ENCODE measurements at regions not wholly inside any gene's neighbourhood (a gene's known extent, or its start where the extent isn't known, plus 50 kb on each side); places are given as distances from the start of the nearest gene placed in this dataset.

DNA sequence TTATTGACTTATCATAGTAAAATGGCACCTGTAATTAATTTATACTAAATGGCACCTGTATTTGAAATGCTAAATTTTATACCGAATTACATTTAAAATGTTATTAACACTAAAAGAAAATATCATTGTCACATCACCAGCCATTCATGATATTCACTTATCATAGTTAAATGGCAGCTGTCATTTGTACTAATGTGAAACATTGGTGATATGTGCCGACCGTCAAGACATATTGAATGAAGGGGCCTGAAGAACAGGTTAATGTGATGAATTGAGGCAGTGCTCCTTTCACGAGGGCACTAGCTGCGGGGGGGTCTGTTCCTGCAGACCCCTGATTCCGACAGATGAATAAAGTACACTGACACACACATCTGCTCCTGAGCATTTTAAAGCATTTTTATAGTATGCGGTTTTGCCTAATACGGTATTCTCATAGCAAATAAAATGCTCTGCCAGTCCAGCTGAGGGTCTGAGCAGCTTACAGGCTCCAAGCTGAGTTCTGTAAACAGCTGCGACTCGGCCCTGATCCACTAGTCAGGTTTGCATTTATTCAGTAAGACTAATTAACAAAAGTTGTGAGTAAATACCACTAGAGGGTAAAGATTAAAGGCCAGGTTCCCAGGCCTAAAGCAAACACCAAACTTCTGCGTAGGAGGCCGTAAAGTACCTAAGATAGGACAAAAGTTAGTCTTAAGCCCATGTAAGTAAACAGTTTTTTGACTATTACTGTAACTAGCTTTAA, 593.4 kb upstream of the NETO1 start:
- no peak overlapping the region for H3K4me3 ChIP-seq (ENCODE audit: low read length)
- no peak for DNase-seq (ENCODE audit: low read depth, low spot score)

DNA sequence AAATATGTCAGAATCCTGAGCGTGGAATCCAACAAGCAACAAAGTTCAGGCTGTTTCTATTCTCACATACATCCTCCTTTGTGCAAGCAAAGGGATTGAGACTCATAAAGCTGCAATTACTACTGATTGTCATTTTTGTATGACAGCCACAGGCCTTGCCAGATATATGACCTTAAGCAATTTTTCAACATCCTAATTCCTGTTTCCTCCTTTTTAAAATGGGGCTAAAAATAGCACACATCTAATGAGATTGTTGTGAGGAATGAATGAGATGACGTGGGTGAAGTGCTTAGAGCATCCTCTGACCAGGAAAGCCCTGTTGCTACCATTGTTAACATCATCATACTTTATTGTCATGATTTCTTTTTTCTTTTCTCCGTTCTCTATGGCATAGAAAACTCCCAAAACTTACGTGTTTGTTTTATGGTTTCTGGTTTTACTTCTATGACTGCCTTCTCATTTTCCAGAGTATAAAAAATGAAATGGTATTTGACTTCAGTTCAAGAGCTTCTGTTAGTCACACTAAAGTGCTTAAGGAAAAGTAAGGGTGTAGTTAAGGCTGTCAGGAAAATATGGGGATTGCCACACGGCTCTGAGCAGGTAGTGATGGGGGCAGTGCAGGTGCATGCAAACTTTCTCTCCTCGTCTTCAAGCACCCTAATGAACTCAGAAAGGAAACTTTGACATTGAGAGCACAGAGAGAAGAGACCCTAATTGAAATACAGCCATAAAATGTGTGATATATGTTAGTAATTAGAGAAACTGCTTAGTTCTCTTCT, 590.6 kb upstream of the NETO1 start:
- DNase-seq (ENCODE audit: low read depth, low spot score) = no peak
- no peak overlapping the region for H3K4me3 ChIP-seq (ENCODE audit: low read length)

DNA sequence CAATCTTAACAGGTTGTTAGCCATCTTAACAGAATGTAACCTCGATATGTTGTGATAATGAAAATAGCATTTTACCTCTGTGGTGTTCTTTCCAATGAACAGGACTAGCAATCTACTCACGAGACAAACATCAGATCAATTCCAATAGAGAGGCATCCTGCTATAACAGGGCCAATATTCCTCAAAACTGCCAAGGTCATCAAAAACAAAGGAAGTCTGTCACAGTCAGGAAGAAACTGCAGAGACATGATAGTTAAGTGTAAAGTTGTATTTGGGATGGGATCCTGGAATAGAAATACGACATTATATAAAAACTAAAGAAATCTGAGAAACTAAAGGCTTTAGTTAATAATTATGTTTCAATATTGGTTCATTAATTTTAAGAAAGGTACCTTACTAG, 588.9 kb upstream of the NETO1 start:
- no peak overlapping the region for H3K4me3 ChIP-seq (ENCODE audit: low read length)
- DNase-seq (ENCODE audit: low read depth, low spot score) = no peak

DNA sequence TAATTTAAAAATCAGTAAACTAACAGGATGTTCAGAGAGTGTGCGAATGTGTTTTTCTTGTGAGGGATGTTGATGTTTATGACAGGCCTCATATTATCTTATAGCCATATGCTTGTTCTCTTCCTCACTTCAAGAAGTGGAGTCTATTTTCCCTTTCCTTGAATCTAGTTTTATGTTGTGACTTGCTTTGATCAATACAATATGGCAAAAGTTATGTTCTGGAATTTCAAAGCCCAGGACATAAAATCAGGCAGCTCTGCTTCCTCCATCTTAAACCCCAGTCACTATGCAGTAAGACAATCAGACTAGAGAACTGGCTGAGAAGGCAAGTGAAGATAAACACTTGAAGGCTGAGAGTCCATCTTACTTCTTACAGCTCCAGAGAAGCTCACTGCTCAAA, 585.1 kb upstream of the NETO1 start:
- no peak for DNase-seq (ENCODE audit: low read depth, low spot score)
- H3K4me3 ChIP-seq (ENCODE audit: low read length) = no peak overlapping the region

DNA sequence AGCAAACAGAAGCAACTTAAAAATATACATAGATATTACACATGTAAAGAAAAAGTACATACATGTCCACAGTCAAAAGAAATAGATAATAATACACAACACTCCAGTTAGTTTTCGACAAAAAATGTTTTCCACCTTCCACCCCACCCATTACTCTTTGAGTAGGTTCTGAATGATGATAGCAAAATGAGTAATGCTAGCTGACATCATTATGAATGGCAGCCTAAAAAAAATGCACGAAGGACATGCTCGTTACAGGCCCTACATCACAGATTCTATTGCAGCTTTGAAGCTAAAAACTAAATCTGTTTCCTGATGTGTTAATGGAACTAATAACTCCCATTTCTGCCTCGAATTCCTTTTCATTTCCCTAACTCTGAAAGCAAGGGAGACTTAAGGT, 578.7 kb upstream of the NETO1 start:
- no peak overlapping the region for H3K4me3 ChIP-seq (ENCODE audit: low read length)
- DNase-seq (ENCODE audit: low read depth, low spot score) = no peak

DNA sequence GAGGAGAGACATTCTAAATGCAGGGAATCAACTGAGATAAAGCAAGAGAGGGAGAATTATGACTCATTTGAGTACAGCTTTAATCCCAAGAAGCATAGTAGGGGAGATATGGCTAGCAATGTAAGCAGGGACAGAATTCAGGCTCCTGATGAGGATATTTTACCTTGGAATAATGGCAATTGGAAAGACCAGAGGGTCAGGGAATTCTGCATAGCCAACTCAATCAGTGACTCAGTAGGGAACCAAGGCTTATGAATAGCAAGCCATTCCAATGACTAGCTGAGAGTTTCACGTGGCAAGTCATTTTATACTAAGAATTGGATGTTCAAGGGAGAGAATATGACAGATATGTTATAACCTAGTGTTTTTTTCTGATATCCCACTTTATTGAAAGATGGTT, 563.8 kb upstream of the NETO1 start:
- H3K4me3 ChIP-seq (ENCODE audit: low read length) = no peak overlapping the region
- DNase-seq (ENCODE audit: low read depth, low spot score) = no peak

DNA sequence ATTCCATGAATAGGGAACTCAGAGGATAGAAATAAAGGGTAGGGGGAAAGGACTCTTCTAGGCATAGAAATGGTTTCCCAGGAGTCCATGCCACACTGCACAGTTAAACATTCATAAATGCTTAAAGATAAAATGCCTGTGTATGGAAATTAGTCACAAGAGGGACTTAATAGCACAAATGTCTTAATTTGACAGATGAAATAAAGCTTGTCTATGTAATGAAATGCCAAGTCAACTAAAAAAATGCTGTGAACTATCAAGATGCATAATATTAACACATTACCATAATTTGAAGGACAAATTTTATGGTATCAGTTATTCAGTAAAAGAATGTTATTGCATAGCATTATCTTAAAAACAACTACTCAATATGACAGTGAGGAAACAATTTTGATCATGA, 553.2 kb upstream of the NETO1 start:
- no peak for DNase-seq (ENCODE audit: low read depth, low spot score)

DNA sequence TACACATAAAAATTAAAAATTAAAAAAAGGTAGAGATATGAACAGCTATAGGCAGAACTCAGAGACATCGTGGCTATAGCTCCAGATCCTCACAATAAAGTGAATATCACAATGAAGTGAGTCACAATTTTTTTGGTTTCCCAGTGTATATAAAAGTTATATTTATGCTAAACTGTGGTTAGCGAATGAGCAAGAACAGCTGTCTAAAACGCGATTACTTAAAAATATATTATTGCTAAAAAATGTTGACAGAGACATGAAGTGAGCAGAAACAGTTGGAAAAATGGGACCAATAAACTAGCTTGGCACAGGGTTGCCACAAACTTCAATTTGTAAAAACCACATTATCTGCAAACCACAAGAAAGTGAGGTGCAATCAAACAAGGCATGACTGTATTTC, 551.7 kb upstream of the NETO1 start:
- H3K4me3 ChIP-seq (ENCODE audit: low read length) = no peak overlapping the region
- DNase-seq (ENCODE audit: low read depth, low spot score) = no peak

More for the DNA sequence above, 553.2 kb upstream of the NETO1 start:
- H3K4me3 ChIP-seq (ENCODE audit: low read length) = no peak overlapping the region

DNA sequence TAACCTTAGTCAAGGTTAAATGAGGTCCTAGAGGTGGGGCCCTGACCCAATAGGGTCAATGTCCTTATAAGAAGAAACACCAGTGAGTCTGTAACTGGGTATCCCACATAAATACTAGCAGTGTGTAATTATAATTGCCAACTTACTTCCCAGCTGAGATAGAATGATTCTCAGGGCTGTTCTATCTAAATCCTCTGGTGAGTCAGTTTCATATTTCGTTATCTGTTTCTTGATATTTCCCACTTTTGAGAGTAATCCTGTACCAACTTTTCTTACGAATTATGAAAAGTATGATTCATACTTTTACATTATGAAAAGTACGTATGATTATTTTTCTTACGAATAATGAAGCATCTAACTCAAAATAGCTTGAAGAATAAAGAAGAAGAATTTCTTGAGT, 546.8 kb upstream of the NETO1 start:
- no peak overlapping the region for H3K4me3 ChIP-seq (ENCODE audit: low read length)
- DNase-seq (ENCODE audit: low read depth, low spot score) = no peak

DNA sequence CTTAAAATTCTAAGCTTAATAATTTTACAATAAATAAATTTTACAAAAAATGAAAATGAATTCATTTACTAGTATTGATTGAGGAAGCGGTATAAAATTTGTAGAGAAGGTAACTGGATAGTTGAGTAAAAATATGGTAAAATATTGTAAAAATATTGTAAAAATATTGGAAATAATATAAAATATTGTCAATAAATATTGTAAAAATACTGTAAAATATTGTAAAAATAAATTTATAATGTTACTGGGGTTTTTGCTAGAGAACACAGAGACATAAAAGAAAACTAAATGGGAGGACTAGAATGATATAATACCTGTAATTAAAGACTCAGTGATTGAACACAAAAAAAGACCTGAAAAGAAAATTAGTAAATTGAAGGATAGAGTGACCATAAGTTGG, 546.3 kb upstream of the NETO1 start:
- no peak for DNase-seq (ENCODE audit: low read depth, low spot score)
- no peak overlapping the region for H3K4me3 ChIP-seq (ENCODE audit: low read length)

DNA sequence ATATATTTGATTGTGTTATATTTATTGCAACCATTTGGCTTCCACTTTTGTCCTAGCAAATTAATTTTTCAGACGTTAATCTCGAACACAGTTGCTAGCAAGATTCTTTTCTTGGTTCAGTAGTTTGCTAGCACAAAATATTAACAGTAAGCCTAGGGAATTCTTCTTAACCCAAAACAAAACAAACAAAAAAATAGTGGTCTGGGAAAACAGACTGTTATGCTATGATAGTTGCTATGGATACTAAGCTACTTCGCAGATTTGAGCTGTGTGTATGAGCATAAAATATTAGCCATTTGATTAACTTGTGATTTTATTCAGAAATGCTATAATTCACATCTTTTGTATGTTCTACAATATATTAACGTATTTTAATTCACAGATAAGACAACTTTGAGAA, 541.5 kb upstream of the NETO1 start:
- H3K4me3 ChIP-seq (ENCODE audit: low read length) = no peak overlapping the region
- DNase-seq (ENCODE audit: low read depth, low spot score) = no peak

DNA sequence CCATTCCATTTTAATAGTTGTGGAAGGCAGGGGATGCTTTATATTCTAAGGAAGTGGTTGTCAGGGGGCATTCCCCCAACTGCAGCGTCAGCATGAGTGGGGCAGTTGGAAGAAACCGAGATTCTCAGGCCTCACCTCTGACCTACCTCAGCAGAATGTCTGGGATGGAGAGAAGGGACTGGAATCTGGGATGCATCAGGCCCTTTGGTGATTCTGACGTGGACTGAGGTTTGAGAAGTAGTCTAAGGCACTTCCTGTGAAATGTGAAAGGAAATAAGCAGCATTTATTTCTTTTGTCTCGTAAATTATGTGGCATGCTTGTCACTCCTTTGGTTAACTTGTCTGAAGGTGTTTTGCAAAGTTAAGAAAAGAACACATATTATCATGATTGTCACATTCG, 540.7 kb upstream of the NETO1 start:
- no peak overlapping the region for H3K4me3 ChIP-seq (ENCODE audit: low read length)

DNA sequence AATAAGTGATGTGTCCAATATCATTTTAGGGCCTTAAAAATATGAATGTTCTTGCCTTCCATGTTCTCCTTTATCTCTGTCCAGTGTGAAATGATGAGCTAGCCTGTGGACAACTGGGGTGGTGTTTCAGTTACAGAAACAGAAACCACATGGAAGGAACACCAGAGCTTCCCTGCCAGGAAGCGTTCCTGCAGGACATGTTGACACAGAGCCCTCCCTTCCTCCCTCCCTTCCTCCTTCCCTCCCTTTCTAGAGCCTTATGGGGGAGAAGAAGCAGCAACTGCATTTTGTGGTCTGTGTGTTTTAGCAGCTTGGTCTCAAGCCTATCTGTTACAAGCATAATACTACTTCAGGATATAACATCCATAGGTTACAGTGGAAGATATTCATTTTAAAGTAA, 539.7 kb upstream of the NETO1 start:
- DNase-seq (ENCODE audit: low read depth, low spot score) = no peak

More for the DNA sequence above, 540.7 kb upstream of the NETO1 start:
- DNase-seq (ENCODE audit: low read depth, low spot score) = no peak

DNA sequence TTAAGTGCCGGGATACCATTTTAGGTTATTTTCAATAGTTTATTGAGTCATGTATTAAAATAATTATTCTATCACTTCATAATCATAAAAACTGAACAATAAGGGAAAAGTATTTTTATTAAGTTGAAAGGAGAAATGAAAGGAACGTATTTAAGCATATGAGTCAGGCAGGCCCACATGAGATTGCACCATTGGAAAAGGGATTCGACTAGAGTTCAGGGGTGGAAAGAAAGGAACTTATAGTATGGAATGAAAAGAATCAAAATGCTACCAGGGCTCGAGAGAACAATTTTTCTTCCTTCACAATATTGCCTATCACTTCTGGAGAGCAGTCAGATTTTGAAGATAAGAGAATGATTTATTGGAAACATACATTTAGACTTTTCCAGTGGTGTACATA, 516.5 kb upstream of the NETO1 start:
- no peak for DNase-seq (ENCODE audit: low read depth, low spot score)

More for the DNA sequence above, 539.7 kb upstream of the NETO1 start:
- H3K4me3 ChIP-seq (ENCODE audit: low read length) = no peak overlapping the region

DNA sequence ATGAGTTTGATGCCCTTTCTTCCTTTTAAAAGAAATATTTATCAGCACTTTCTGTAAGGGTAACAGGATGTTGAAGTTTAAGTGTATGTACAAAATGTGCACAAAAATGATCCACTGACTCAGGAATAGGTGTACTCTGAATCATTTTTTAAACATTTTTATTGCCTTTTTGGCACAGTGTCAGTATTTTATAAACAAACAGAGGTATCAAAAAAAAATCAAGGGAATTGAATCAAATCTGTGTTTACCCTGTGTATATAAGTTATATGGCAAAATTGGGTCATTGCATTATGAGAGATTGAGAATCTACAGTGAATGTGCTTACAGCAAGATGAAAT, 513.9 kb upstream of the NETO1 start:
- no peak overlapping the region for H3K4me3 ChIP-seq (ENCODE audit: low read length)
- no peak for DNase-seq (ENCODE audit: low read depth, low spot score)

More for the DNA sequence above, 516.5 kb upstream of the NETO1 start:
- no peak overlapping the region for H3K4me3 ChIP-seq (ENCODE audit: low read length)

DNA sequence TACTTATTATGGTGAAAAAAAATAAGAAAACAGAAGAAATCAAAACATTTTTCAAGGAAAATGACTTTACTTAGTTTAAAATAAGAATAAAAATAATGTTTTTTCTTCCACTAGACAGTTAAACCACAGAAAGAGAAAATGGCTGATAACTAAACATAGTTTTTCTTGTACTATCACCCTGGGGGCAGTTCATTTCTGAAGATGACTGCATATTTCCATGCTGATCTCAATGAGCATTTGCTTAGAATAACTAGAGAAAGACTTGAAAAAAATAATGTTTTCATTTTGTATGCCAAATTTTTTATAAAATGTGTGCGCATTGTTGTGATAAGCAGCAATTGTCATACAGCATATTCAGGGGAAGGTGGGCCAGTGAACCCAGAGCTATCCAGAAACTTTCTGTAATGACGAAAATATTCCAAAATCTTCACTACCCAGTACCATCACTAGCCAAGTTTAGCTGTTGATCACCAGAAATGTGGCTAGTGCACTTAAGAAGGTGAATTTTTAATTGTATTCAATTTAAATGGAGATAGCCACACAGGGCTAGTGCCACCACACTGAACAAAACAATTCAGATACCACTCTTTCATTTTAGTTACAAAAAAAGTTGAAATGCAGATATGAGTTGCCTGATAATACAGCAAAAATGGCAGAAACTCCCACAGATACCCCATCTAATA, 513.4 kb upstream of the NETO1 start:
- no peak for DNase-seq (ENCODE audit: low read depth, low spot score)
- no peak overlapping the region for H3K4me3 ChIP-seq (ENCODE audit: low read length)

DNA sequence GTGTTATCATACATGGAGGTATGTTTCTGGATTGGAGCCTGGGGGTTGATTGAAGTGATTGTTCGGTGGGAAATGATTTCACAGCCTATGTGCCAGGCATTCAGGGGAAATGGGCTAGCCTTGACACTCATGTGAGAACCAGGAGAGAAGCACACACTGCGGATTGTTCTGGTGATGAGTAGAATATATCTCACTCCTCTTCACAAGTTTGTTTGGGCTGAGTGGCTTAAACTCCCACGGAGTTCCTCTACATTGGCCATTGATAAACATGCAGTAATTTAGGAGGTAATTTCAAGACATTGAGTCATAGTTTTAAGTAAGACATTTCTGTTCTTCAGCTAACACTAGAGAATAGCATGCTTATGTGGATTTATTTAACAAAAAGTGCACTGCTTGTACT, 498.9 kb upstream of the NETO1 start:
- no peak for DNase-seq (ENCODE audit: low read depth, low spot score)
- no peak overlapping the region for H3K4me3 ChIP-seq (ENCODE audit: low read length)

DNA sequence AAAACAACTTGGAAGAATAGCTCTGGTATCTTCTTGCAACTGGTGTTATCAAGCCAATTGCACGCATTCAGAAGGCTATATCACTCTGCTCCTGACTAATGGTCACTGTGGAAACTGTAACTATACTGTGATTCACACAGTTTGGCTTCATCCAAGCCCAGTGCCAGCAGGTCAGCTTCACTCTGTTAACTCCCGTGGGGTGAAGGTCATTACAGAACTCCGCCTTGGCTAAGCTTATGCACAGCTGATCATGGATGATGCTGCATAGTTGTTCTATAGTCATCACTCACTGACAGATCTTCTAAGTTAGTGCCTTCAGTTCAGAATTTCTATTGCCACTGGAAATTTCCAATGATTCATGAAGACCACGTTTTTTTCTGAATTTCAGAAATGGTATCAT, 497.2 kb upstream of the NETO1 start:
- no peak overlapping the region for H3K4me3 ChIP-seq (ENCODE audit: low read length)
- DNase-seq (ENCODE audit: low read depth, low spot score) = no peak

DNA sequence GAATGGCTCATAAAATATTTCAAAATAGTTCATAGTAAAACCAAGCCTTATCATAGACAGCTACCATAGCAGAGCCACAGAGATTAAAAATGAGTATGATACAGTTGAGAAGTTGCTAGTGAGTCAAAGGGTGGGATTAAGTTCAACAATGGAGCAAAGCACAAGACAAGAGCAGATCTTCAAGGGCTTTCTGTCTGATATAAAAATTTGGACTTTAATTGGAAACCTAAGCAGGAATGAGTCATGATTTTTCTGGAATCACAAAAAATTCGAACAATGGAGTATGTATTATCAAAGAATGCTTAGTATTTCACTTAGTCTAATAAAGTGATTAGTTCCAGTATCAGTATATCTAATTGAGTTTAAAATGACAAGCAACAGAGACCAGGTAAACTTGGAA, 487.3 kb upstream of the NETO1 start:
- H3K4me3 ChIP-seq (ENCODE audit: low read length) = no peak overlapping the region
- no peak for DNase-seq (ENCODE audit: low read depth, low spot score)

DNA sequence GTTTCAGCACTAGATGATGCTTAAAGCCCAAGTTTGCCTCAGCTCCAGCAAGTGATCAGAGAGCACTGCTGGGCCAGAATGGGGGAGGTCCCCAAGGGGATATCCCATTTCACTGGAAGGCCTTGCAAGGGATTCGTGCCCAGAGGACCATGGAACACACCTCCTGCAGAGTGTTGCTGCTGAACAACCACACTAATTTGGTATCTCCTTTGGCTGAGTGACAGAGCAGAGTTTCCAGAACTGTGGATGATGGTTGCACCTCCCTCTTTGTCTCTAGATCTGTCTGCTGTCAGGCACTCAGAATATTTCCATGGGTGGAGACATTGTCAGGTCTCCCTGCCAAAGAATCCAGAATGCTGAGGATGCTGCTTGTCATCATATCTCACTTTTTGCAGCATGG, 484.8 kb upstream of the NETO1 start:
- no peak overlapping the region for H3K4me3 ChIP-seq (ENCODE audit: low read length)
- no peak for DNase-seq (ENCODE audit: low read depth, low spot score)

Measured in Jurkat, Clone E6-1 (cell line).